ENCODE measurements at regions not wholly inside any gene's neighbourhood (a gene's known extent, or its start where the extent isn't known, plus 50 kb on each side); places are given as distances from the start of the nearest gene placed in this dataset.

- no peak overlapping the region for H3K4me3 ChIP-seq (ENCODE audit: low read depth, low read length)
- no peak for TF ChIP-seq CTCF (IDR thresholded peaks at IDR 0.05; ENCODE audit: low read depth, low read length, missing control alignments)
- in situ Hi-C loops (cut with HindIII; ENCODE audit: low sequenced_read_pairs): no loop called here
- no peak for DNase-seq (ENCODE audit: low read depth)
Measured at GRCh38 chr5:2985718-2986117, 234.2 kb upstream of the IRX2 start.

DNA sequence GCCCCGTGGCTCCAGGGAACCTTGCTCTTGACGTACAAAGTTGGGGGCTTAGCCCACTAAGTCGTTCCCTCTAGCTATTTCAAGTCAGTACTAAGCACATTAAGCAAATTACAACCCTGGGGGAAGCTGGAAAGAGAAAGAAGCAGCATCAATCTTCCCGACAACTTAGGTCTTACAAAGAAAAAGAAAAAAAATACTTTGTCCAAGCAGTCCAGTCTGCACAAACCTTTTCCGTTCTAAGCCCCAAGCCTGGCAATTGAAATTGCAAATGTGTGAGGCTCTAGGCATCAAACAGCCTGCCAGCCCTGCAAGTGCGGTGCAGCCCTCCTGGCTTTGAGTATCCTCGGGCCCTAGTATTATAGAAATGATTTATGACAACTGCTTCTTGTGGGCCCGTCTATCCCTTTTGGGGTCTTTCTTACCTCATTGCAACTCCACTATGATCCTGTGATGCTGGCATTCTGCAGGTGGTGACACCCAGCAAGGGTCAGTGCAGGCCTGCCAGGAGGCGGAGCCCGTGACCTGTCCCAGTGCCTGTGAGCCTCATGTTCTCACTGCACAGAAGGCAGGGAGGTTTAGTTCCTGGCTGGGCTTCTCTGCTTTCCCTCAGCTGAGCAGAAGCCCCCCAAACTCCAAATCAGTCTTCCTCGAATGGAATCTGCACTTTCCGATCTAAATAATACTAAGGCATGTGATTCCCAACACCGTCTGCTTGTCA is 232.3 kb upstream of the IRX2 start:
- no peak for DNase-seq (ENCODE audit: low read depth)
- in situ Hi-C loops (cut with HindIII; ENCODE audit: low sequenced_read_pairs): no loop called here
- no peak for TF ChIP-seq CTCF (IDR thresholded peaks at IDR 0.05; ENCODE audit: low read depth, low read length, missing control alignments)
- no peak overlapping the region for H3K4me3 ChIP-seq (ENCODE audit: low read depth, low read length)

DNA sequence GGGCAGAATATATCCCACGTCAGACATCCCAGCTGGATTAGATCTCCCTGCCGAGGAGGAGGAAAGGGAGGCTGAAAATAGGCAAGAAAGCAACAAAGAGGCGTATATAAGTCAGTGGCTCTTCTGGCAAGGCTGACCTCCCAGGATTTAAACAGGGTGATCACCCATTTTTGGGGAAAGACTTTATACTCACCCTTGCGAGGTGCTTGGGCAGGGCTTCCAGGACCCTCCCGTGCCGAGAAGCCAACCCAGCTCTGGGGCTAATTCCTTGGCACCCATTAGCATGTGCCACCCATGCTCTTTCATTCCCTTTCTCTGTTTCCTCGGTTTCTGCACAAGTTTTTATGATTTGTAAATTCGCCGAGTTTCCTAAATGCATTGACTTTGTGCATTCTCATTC is 230.2 kb upstream of the IRX2 start:
- DNase-seq (ENCODE audit: low read depth): no peak
- H3K4me3 ChIP-seq (ENCODE audit: low read depth, low read length): no peak overlapping the region
- no peak for TF ChIP-seq CTCF (IDR thresholded peaks at IDR 0.05; ENCODE audit: low read depth, low read length, missing control alignments)
- in situ Hi-C loops (cut with HindIII; ENCODE audit: low sequenced_read_pairs): no loop called here

- H3K4me3 ChIP-seq (ENCODE audit: low read depth, low read length): no peak overlapping the region
- TF ChIP-seq CTCF (IDR thresholded peaks at IDR 0.05; ENCODE audit: low read depth, low read length, missing control alignments): no peak
- in situ Hi-C loops (cut with HindIII; ENCODE audit: low sequenced_read_pairs): no loop called here
- no peak for DNase-seq (ENCODE audit: low read depth)
Measured at GRCh38 chr5:2981035-2981434, 229.6 kb upstream of the IRX2 start.

DNA sequence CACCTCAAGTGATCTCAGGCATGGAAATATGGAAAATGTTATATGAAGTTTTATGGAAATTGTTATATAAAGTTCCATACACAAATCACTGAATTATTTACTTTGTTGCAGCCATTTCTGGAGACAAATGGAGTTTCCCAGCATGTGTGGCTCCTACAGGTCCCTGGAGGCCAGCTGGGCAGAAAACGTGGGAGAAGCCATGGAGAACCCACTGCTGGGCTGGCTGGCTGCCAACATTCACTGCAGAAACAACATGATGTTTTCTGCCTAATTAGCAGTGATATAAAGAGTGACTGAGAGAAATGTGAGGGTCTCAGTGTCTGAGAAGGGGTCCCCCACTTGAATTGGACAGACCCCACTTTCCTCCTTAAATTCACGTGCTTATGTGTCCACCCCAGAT is 208.8 kb upstream of the IRX2 start:
- H3K4me3 ChIP-seq (ENCODE audit: low read depth, low read length): no peak overlapping the region
- no peak for DNase-seq (ENCODE audit: low read depth)
- in situ Hi-C loops (cut with HindIII; ENCODE audit: low sequenced_read_pairs): no loop called here
- TF ChIP-seq CTCF (IDR thresholded peaks at IDR 0.05; ENCODE audit: low read depth, low read length, missing control alignments): no peak

DNA sequence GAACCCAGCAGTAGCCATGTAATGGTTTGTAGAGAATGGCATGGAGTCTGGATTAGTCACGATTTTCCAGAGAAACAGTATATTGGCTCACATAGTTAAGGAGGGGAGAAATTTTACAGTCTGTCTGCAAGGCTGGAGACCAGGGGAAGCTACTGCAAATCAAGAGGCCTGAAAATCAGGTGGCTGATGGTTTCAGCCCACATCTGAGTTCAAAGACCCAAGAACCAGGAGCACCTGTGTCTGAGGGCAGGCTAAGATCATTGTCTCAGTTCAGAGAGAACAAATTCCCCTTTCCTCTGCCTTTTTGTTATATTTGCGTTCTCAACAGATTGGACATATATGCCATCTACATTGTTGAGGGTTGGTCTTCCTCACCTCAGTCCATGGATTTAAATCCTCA is 207.5 kb upstream of the IRX2 start:
- in situ Hi-C loops (cut with HindIII; ENCODE audit: low sequenced_read_pairs): no loop called here
- no peak for TF ChIP-seq CTCF (IDR thresholded peaks at IDR 0.05; ENCODE audit: low read depth, low read length, missing control alignments)
- DNase-seq (ENCODE audit: low read depth): no peak
- H3K4me3 ChIP-seq (ENCODE audit: low read depth, low read length): no peak overlapping the region

All from astrocyte of the cerebellum (primary cell).